OCI-LY1 (cell line): ENCODE measurements at regions not wholly inside any gene's neighbourhood (a gene's known extent, or its start where the extent isn't known, plus 50 kb on each side); places are given as distances from the start of the nearest gene placed in this dataset.

Experiments
- H2AFZ ChIP-seq: fragments of 200-600 bp; sonication (generic), shearing (Covaris generic); 2 replicates; pipeline ENCODE4 v1.6.0; 2014; ENCODE audit warnings: antibody characterized with exemption, mild to moderate bottlenecking, low read length
- H3F3A ChIP-seq: fragments of 200-600 bp; sonication (generic), shearing (Covaris generic); 2 replicates; pipeline ENCODE4 v1.6.0; 2014; ENCODE audit warnings: mild to moderate bottlenecking, antibody characterized with exemption, low read length, moderate library complexity; ENCODE audit not compliant: insufficient read depth
- H3K27ac ChIP-seq: fragments of 200-600 bp; sonication (generic); 2 replicates; pipeline ENCODE4 v1.5.1; 2014; ENCODE audit warnings: low read length, mixed run types, mild to moderate bottlenecking, low read depth; ENCODE audit not compliant: poor library complexity, severe bottlenecking
- H3K27me3 ChIP-seq: fragments of 200-600 bp; sonication (generic); 2 replicates; pipeline ENCODE4 v1.6.0; 2014; ENCODE audit warnings: antibody characterized with exemption, mild to moderate bottlenecking, low read length, moderate library complexity; ENCODE audit not compliant: insufficient read depth
- H3K36me3 ChIP-seq: fragments of 200-600 bp; sonication (generic); 2 replicates; pipeline ENCODE4 v1.6.1; 2014; ENCODE audit warnings: mild to moderate bottlenecking, antibody characterized with exemption, low read length, moderate library complexity, mixed read lengths; ENCODE audit not compliant: insufficient read depth
- H3K4me1 ChIP-seq: fragments of 200-600 bp; sonication (generic); 2 replicates; pipeline ENCODE4 v1.5.1; 2014; ENCODE audit warnings: mild to moderate bottlenecking, low read length, moderate library complexity; ENCODE audit not compliant: insufficient read depth, severe bottlenecking
- H3K4me2 ChIP-seq: fragments of 200-600 bp; sonication (generic), shearing (Covaris generic); 2 replicates; pipeline ENCODE4 v1.6.1; 2014; ENCODE audit warnings: low read length
- H3K4me3 ChIP-seq: fragments of 200-600 bp; sonication (generic); 2 replicates; pipeline ENCODE4 v1.5.1; 2014; ENCODE audit warnings: low read length, low read depth, mild to moderate bottlenecking, mixed read lengths; ENCODE audit not compliant: poor library complexity, severe bottlenecking
- H3K79me2 ChIP-seq: fragments of 200-600 bp; shearing (Covaris generic); 2 replicates; pipeline ENCODE4 v1.6.1; 2016; ENCODE audit warnings: mixed run types, low read length, mixed read lengths; ENCODE audit not compliant: insufficient read depth
- H3K9ac ChIP-seq: fragments of 200-600 bp; sonication (generic), shearing (Covaris generic); 2 replicates; pipeline ENCODE4 v1.6.1; 2014; ENCODE audit warnings: mild to moderate bottlenecking, low read length, mixed read lengths
- H3K9me2 ChIP-seq: fragments of 200-600 bp; sonication (generic), shearing (Covaris generic); 2 replicates; pipeline ENCODE4 v1.6.1; 2014; ENCODE audit warnings: low read depth, mild to moderate bottlenecking, low read length, mixed read lengths
- H3K9me3 ChIP-seq: fragments of 200-600 bp; shearing (Covaris generic); 2 replicates; pipeline ENCODE4 v1.6.1; 2014; ENCODE audit warnings: low read length, mixed read lengths
- H4K20me1 ChIP-seq: fragments of 200-600 bp; sonication (generic), shearing (Covaris generic); 2 replicates; pipeline ENCODE4 v1.6.0; 2016; ENCODE audit warnings: mild to moderate bottlenecking, low read length; ENCODE audit not compliant: insufficient read depth
- CTCF ChIP-seq: fragments of 200-600 bp; sonication (generic), shearing (Covaris generic); IDR thresholded peaks from 2 replicates; pipeline ENCODE4 v1.5.1; 2017; ENCODE audit warnings: mild to moderate bottlenecking, antibody characterized with exemption, low read length, moderate library complexity, mixed read lengths
- EZH2 ChIP-seq: fragments of 200-600 bp; sonication (generic), shearing (Covaris generic); IDR thresholded peaks from 2 replicates; pipeline ENCODE4 v1.8.0; 2017; ENCODE audit warnings: borderline replicate concordance, mixed run types, mild to moderate bottlenecking, antibody characterized with exemption, low read length, moderate library complexity, mixed read lengths

GRCh38 chr3:65303431-65303830 lies 615.6 kb upstream of the ADAMTS9 start:
- Histone ChIP-seq H2AFZ (no peak overlapping the region), H3K27ac (no peak overlapping the region), H3K9me2 (no peaks in the 10 kb centered on the region), H3K36me3 (no peaks in the 10 kb centered on the region), H3K4me2 (no peak overlapping the region), H3K79me2 (no peaks in the 10 kb centered on the region), H3F3A (no peaks in the 10 kb centered on the region), H4K20me1 (no peaks in the 10 kb centered on the region), H3K9ac (no peak overlapping the region), H3K4me1 (no peaks in the 10 kb centered on the region), H3K27me3 (no peaks in the 10 kb centered on the region), H3K4me3 (no peak overlapping the region), H3K9me3 (no peaks in the 10 kb centered on the region)
- no peak for TF ChIP-seq CTCF
- no peak for TF ChIP-seq EZH2

GRCh38 chr3:65291448-65292125 lies 603.8 kb upstream of the ADAMTS9 start:
- H2AFZ ChIP-seq = no peak overlapping the region
- no peaks in the 10 kb centered on the region for H3K36me3 ChIP-seq
- H3K4me3 ChIP-seq = no peak overlapping the region
- no peaks in the 10 kb centered on the region for H3F3A ChIP-seq
- H3K9me3 ChIP-seq = no peaks in the 10 kb centered on the region
- no peak overlapping the region for H3K27ac ChIP-seq
- TF ChIP-seq CTCF (no peak), EZH2 (no peak)
- H3K9me2 ChIP-seq = no peaks in the 10 kb centered on the region
- H4K20me1 ChIP-seq = no peaks in the 10 kb centered on the region
- H3K4me1 ChIP-seq = no peaks in the 10 kb centered on the region
- H3K27me3 ChIP-seq = no peaks in the 10 kb centered on the region
- no peak overlapping the region for H3K4me2 ChIP-seq
- H3K79me2 ChIP-seq = no peaks in the 10 kb centered on the region
- no peak overlapping the region for H3K9ac ChIP-seq

- Histone ChIP-seq H3K27ac (no peak overlapping the region), H3K79me2 (no peaks in the 10 kb centered on the region), H3K4me3 (no peak overlapping the region), H3K9me2 (no peaks in the 10 kb centered on the region), H3K4me2 (no peak overlapping the region), H3F3A (no peaks in the 10 kb centered on the region), H2AFZ (no peak overlapping the region), H3K4me1 (no peaks in the 10 kb centered on the region), H3K9ac (no peak overlapping the region), H3K36me3 (no peaks in the 10 kb centered on the region), H3K9me3 (no peaks in the 10 kb centered on the region), H4K20me1 (no peaks in the 10 kb centered on the region), H3K27me3 (no peaks in the 10 kb centered on the region)
- TF ChIP-seq EZH2 (no peak), CTCF (no peak)
Observed at GRCh38 chr3:65288776-65289175, 601.0 kb upstream of the ADAMTS9 start.
